Peyer's patch (tissue), 4 donors: ENCODE measurements at regions not wholly inside any gene's neighbourhood (a gene's known extent, or its start where the extent isn't known, plus 50 kb on each side); places are given as distances from the start of the nearest gene placed in this dataset.

Source experiments
- DNase-seq, 3 donors: peaks; one replicate each; pipeline ENCODE4 v3.0.0-alpha.2; 2017 to 2019
- H3K27ac ChIP-seq, 4 donors: fragments of 200-600 bp; sonication (generic); one replicate each; pipeline ENCODE4 v1.5.1; 2016 to 2019
- H3K27me3 ChIP-seq, 2 donors: fragments of 200-600 bp; sonication (generic); one replicate each; pipeline ENCODE4 v1.5.1; 2019
- H3K36me3 ChIP-seq, 3 donors: fragments of 200-600 bp; sonication (generic); one replicate each; pipeline ENCODE4 v1.5.1; 2016 to 2019
- H3K4me1 ChIP-seq, 4 donors: fragments of 200-600 bp; sonication (generic); one replicate each; pipeline ENCODE4 v1.5.1; 2016 to 2019
- H3K4me3 ChIP-seq, 4 donors: fragments of 200-600 bp; sonication (generic); 1 replicate in 3 of 4; 2 replicates in 1 of 4; pipeline ENCODE4 v1.5.1; 2016 to 2019; ENCODE audit warnings: mild to moderate bottlenecking in 1 of 4
- H3K9me3 ChIP-seq, 4 donors: fragments of 200-600 bp; sonication (generic); one replicate each; pipeline ENCODE4 v1.5.1; 2016 to 2019; ENCODE audit warnings: mild to moderate bottlenecking in 1 of 4
- POLR2A ChIP-seq, 2 donors: fragments of 450-650 bp; IDR thresholded peaks; one replicate each; pipeline ENCODE4 v1.5.1; 2017; ENCODE audit warnings: antibody characterized with exemption in 2 of 2, mild to moderate bottlenecking in 2 of 2, moderate library complexity in 2 of 2
- small RNA-seq, 2 donors: library from RNA; depleted of rRNA; stranded (forward); fragments of <200 nt; gene quantifications; one replicate each; pipeline ENCODE3, GENCODE V24; 2016
- TF ChIP-seq, protein P1 (sequence below), 6 experiments: fragments of 450-650 bp in 4 of 6; fragments of 200-600 bp in 2 of 6; sonication (generic) in 1 of 6; IDR thresholded peaks; one replicate each; pipeline ENCODE4 v1.5.1; 2017 to 2019; ENCODE audit warnings: antibody characterized with exemption in 6 of 6, mild to moderate bottlenecking in 3 of 6, moderate library complexity in 1 of 6

DNA sequence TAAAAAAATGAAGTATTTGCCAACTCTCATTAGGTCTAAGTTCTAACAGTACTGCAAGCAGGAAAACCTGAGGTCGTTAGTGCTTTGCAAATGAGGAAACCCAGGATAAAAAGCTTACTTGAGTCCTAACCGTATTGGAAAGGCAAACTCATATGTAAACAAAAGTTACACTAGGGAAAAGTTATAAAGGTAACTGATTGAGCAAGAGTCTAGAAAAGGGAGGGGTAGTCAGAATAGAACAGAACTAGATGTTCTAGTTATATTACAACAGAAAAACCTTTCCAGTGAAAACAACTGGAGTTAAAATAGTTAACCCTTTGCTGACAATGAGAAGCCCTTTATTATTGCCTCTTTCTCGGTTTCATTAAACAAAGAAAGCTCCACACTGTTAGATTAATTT lies 66.4 kb upstream of the MAOA start:
- Histone ChIP-seq H3K9me3 (no peaks in the 10 kb centered on the region), H3K4me3 (no peak overlapping the region), H3K36me3 (no peaks in the 10 kb centered on the region), H3K27ac (peak overlapping the region in 3 of 4 donors; percentile 49 to 79 (median 59)), H3K4me1 (no peaks in the 10 kb centered on the region), H3K27me3 (no peaks in the 10 kb centered on the region)
- TF ChIP-seq POLR2A (IDR thresholded peaks at IDR 0.05): peak in 1 of 2 donors; percentile 32
- TF ChIP-seq, protein P1, sequence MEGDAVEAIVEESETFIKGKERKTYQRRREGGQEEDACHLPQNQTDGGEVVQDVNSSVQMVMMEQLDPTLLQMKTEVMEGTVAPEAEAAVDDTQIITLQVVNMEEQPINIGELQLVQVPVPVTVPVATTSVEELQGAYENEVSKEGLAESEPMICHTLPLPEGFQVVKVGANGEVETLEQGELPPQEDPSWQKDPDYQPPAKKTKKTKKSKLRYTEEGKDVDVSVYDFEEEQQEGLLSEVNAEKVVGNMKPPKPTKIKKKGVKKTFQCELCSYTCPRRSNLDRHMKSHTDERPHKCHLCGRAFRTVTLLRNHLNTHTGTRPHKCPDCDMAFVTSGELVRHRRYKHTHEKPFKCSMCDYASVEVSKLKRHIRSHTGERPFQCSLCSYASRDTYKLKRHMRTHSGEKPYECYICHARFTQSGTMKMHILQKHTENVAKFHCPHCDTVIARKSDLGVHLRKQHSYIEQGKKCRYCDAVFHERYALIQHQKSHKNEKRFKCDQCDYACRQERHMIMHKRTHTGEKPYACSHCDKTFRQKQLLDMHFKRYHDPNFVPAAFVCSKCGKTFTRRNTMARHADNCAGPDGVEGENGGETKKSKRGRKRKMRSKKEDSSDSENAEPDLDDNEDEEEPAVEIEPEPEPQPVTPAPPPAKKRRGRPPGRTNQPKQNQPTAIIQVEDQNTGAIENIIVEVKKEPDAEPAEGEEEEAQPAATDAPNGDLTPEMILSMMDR (IDR thresholded peaks at IDR 0.05): no peak
- no peak for DNase-seq

DNA sequence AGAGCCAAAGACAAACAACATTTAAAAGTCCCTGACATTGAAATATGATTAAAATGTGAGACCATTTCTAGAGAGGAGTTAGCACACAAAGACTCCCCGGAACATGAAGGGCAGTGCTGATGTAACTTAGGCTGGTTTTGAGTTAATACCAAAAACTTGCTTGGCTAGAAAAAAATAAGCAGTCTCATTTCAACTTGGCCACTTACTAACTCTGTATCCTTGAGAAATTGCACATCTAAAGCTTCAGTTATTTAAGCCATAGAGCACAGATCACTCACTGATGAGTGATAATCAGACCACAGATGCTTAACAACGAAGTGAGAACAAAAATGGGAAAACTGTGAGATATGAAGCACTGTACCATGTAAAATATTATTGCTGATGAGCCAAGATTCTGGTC lies 65.9 kb upstream of the MAOA start:
- H3K4me1 ChIP-seq: no peaks in the 10 kb centered on the region
- H3K36me3 ChIP-seq: no peaks in the 10 kb centered on the region
- no peak overlapping the region for H3K4me3 ChIP-seq
- H3K9me3 ChIP-seq: no peaks in the 10 kb centered on the region
- no peak for TF ChIP-seq POLR2A (IDR thresholded peaks at IDR 0.05)
- TF ChIP-seq, protein P1 (IDR thresholded peaks at IDR 0.05): no peak
- H3K27me3 ChIP-seq: no peaks in the 10 kb centered on the region
- no peak for DNase-seq
- peak overlapping the region in 3 of 4 donors; percentile 49 to 79 (median 59) for H3K27ac ChIP-seq

DNA sequence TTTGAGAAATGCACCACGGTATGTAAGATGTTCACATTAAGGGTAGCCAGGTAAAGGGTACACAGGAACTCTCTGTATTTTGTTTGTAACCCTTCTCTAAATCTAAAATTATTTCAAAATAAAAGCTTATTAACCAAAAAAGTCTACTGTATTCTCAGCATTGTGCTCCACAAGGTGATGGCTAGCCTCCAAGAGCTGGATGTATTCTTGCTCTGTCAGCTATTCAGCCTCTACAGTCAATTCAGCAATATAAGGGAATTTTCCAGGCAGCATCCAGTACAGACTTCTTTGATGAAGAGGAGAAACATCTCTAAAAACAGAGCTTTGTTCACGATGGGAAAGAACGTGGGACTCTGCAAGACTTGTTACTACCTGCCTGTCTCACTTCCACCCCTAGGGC lies 63.5 kb upstream of the MAOA start:
- no peaks in the 10 kb centered on the region for H3K27me3 ChIP-seq
- no peak for DNase-seq
- no peak overlapping the region for H3K27ac ChIP-seq
- H3K4me1 ChIP-seq: no peaks in the 10 kb centered on the region
- H3K4me3 ChIP-seq: no peak overlapping the region
- no peak for TF ChIP-seq POLR2A (IDR thresholded peaks at IDR 0.05)
- H3K36me3 ChIP-seq: no peaks in the 10 kb centered on the region
- no peaks in the 10 kb centered on the region for H3K9me3 ChIP-seq

DNA sequence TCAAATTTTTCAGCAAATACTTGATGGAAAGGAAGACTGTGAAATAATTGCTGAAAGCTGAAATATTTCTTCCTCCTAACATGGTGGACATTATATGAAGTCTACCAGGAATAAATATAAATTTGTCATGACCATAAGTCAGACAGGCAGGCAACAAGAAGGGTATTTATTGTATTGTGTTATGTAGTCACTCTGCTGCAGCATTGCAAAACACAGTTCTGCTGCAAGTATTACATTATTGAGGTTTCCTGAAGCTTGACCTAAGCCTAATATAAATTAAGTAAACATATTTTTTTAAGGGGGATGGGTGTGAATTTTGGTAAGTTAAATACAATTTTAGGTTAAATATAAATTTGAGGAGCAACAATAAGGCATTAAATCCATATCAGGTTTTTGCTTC lies 60.2 kb upstream of the MAOA start:
- Histone ChIP-seq H3K4me1 (no peaks in the 10 kb centered on the region), H3K36me3 (no peaks in the 10 kb centered on the region), H3K9me3 (no peaks in the 10 kb centered on the region), H3K27ac (no peak overlapping the region), H3K27me3 (no peaks in the 10 kb centered on the region), H3K4me3 (no peak overlapping the region)
- TF ChIP-seq, protein P1 (IDR thresholded peaks at IDR 0.05): no peak
- TF ChIP-seq POLR2A (IDR thresholded peaks at IDR 0.05): no peak
- DNase-seq: no peak

DNA sequence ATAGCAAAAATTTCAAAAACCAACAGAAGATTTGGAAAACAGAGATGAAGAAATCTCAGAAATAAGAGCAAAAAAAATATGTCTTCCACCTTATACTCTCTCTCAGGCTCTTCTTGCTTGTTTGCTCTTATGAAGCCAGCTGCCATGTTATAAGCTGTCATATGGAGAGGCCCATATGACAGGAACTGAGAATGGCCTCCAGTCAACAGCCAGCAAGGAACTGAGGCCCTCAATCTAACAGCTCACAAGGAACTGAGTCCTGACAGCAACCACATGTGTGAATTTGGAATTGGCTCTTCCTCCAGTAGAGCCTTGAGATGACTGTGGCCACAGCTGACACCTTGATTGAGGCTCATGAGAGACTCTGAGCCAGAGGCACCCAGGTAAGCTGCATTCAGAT lies 51.3 kb upstream of the MAOA start:
- DNase-seq: no peak

DNA sequence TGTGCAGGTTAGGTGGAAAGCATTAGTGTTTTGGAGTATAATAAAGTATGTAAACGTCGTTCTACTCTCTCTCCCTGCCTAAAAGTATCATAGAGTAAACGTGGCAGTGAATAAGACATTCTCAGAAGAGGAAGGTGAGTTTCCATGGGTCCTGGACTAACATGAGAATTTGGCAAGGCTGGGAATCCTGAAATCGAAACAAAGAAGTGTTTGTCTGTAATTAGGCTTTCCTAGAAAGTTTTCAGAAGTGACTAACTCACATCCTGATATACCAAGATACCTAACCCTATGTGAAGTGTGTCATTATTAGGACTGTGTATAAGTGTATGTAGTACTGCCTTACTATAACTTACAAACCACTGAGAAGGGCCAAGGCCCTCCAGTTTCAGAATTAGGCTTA lies 50.7 kb upstream of the MAOA start:
- TF ChIP-seq, protein P1 (IDR thresholded peaks at IDR 0.05): no peak
- no peak for TF ChIP-seq POLR2A (IDR thresholded peaks at IDR 0.05)
- Histone ChIP-seq H3K27me3 (no peaks in the 10 kb centered on the region), H3K27ac (no peak overlapping the region), H3K9me3 (no peaks in the 10 kb centered on the region), H3K36me3 (no peaks in the 10 kb centered on the region), H3K4me3 (no peak overlapping the region), H3K4me1 (no peaks in the 10 kb centered on the region)
- DNase-seq: no peak

More for the DNA sequence above, 51.3 kb upstream of the MAOA start:
- TF ChIP-seq, protein P1 (IDR thresholded peaks at IDR 0.05): no peak
- TF ChIP-seq POLR2A (IDR thresholded peaks at IDR 0.05): no peak
- Histone ChIP-seq H3K27ac (no peak overlapping the region), H3K4me1 (no peaks in the 10 kb centered on the region), H3K9me3 (no peaks in the 10 kb centered on the region), H3K27me3 (no peaks in the 10 kb centered on the region), H3K4me3 (no peak overlapping the region), H3K36me3 (no peaks in the 10 kb centered on the region)

Small RNAs in the stretch of these regions (small RNA-seq; reads per million reads assigned to genes)
- 0 reads per million in 2 donors for gene AL451086.1
